ENCODE measurements at regions not wholly inside any gene's neighbourhood (a gene's known extent, or its start where the extent isn't known, plus 50 kb on each side); places are given as distances from the start of the nearest gene placed in this dataset.

DNA sequence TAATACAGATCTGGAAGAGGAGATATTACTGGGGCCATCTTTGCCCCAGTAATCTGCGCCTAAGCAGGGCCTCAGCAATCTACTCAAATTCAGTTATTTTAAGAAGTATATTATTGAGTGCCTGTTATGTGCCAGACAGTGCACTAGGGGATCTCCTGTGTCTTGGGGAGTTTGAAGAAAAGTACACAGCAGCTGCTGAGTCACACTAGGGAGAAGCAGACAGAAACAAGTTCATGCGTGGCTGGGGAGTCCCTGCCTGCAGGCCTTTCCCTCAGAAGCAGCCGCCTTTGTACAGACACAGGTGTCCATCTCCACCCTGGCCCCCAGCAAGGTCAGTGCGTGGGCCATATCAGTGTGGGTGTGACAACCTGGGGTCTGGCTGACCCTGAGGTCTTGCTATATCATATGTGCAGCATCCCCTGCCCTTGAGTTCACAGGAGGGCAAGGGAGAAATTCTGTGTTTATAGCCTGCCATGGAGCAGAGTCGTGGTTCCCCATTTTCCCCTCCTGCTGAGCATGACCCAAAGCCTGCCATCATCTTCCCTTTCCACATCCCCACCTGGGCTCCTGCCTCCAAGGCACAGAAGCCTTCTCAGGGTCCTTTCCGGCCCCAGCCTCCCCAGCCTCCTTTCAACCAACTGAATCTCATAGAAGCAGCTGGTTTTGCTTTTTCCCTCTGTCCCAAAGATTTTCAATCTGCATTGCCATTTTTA is 229.9 kb upstream of the SDK2 start (continued):
- TF ChIP-seq, protein P1, sequence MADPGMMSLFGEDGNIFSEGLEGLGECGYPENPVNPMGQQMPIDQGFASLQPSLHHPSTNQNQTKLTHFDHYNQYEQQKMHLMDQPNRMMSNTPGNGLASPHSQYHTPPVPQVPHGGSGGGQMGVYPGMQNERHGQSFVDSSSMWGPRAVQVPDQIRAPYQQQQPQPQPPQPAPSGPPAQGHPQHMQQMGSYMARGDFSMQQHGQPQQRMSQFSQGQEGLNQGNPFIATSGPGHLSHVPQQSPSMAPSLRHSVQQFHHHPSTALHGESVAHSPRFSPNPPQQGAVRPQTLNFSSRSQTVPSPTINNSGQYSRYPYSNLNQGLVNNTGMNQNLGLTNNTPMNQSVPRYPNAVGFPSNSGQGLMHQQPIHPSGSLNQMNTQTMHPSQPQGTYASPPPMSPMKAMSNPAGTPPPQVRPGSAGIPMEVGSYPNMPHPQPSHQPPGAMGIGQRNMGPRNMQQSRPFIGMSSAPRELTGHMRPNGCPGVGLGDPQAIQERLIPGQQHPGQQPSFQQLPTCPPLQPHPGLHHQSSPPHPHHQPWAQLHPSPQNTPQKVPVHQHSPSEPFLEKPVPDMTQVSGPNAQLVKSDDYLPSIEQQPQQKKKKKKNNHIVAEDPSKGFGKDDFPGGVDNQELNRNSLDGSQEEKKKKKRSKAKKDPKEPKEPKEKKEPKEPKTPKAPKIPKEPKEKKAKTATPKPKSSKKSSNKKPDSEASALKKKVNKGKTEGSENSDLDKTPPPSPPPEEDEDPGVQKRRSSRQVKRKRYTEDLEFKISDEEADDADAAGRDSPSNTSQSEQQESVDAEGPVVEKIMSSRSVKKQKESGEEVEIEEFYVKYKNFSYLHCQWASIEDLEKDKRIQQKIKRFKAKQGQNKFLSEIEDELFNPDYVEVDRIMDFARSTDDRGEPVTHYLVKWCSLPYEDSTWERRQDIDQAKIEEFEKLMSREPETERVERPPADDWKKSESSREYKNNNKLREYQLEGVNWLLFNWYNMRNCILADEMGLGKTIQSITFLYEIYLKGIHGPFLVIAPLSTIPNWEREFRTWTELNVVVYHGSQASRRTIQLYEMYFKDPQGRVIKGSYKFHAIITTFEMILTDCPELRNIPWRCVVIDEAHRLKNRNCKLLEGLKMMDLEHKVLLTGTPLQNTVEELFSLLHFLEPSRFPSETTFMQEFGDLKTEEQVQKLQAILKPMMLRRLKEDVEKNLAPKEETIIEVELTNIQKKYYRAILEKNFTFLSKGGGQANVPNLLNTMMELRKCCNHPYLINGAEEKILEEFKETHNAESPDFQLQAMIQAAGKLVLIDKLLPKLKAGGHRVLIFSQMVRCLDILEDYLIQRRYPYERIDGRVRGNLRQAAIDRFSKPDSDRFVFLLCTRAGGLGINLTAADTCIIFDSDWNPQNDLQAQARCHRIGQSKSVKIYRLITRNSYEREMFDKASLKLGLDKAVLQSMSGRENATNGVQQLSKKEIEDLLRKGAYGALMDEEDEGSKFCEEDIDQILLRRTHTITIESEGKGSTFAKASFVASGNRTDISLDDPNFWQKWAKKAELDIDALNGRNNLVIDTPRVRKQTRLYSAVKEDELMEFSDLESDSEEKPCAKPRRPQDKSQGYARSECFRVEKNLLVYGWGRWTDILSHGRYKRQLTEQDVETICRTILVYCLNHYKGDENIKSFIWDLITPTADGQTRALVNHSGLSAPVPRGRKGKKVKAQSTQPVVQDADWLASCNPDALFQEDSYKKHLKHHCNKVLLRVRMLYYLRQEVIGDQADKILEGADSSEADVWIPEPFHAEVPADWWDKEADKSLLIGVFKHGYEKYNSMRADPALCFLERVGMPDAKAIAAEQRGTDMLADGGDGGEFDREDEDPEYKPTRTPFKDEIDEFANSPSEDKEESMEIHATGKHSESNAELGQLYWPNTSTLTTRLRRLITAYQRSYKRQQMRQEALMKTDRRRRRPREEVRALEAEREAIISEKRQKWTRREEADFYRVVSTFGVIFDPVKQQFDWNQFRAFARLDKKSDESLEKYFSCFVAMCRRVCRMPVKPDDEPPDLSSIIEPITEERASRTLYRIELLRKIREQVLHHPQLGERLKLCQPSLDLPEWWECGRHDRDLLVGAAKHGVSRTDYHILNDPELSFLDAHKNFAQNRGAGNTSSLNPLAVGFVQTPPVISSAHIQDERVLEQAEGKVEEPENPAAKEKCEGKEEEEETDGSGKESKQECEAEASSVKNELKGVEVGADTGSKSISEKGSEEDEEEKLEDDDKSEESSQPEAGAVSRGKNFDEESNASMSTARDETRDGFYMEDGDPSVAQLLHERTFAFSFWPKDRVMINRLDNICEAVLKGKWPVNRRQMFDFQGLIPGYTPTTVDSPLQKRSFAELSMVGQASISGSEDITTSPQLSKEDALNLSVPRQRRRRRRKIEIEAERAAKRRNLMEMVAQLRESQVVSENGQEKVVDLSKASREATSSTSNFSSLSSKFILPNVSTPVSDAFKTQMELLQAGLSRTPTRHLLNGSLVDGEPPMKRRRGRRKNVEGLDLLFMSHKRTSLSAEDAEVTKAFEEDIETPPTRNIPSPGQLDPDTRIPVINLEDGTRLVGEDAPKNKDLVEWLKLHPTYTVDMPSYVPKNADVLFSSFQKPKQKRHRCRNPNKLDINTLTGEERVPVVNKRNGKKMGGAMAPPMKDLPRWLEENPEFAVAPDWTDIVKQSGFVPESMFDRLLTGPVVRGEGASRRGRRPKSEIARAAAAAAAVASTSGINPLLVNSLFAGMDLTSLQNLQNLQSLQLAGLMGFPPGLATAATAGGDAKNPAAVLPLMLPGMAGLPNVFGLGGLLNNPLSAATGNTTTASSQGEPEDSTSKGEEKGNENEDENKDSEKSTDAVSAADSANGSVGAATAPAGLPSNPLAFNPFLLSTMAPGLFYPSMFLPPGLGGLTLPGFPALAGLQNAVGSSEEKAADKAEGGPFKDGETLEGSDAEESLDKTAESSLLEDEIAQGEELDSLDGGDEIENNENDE (IDR thresholded peaks at IDR 0.05; ENCODE audit: low read depth, low read length) = no peak
- TF ChIP-seq, protein P2, sequence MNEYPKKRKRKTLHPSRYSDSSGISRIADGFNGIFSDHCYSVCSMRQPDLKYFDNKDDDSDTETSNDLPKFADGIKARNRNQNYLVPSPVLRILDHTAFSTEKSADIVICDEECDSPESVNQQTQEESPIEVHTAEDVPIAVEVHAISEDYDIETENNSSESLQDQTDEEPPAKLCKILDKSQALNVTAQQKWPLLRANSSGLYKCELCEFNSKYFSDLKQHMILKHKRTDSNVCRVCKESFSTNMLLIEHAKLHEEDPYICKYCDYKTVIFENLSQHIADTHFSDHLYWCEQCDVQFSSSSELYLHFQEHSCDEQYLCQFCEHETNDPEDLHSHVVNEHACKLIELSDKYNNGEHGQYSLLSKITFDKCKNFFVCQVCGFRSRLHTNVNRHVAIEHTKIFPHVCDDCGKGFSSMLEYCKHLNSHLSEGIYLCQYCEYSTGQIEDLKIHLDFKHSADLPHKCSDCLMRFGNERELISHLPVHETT (CRISPR knock-in tag; conservative IDR thresholded peaks at IDR 0.05 in 1 of 2, IDR thresholded peaks at IDR 0.05 in 1 of 2) = no peak
- TF ChIP-seq LARP7 (IDR thresholded peaks at IDR 0.05) = no peak
- no peak for TF ChIP-seq ZNF561 (CRISPR knock-in tag; conservative IDR thresholded peaks at IDR 0.05)
- no peak for TF ChIP-seq NCOA4 (IDR thresholded peaks at IDR 0.05; ENCODE audit: partially characterized antibody)
- no peak for TF ChIP-seq FOXM1 (IDR thresholded peaks at IDR 0.05; ENCODE audit: low read depth)
- no peak for TF ChIP-seq FOXM1 (CRISPR knock-in tag; IDR thresholded peaks at IDR 0.05; ENCODE audit: low read depth)
- TF ChIP-seq, protein P3, sequence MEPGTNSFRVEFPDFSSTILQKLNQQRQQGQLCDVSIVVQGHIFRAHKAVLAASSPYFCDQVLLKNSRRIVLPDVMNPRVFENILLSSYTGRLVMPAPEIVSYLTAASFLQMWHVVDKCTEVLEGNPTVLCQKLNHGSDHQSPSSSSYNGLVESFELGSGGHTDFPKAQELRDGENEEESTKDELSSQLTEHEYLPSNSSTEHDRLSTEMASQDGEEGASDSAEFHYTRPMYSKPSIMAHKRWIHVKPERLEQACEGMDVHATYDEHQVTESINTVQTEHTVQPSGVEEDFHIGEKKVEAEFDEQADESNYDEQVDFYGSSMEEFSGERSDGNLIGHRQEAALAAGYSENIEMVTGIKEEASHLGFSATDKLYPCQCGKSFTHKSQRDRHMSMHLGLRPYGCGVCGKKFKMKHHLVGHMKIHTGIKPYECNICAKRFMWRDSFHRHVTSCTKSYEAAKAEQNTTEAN (CRISPR knock-in tag; IDR thresholded peaks at IDR 0.05) = no peak
- no peak for TF ChIP-seq MYC (IDR thresholded peaks at IDR 0.05; ENCODE audit: low read depth, low read length)
- no peak for TF ChIP-seq MYC (CRISPR knock-in tag; IDR thresholded peaks at IDR 0.05; ENCODE audit: borderline replicate concordance, low read depth)
- TF ChIP-seq PYGO2 (tag; IDR thresholded peaks at IDR 0.05) = no peak
- TF ChIP-seq PHB (CRISPR knock-in tag; IDR thresholded peaks at IDR 0.05) = no peak
- no peak for TF ChIP-seq TAF7 (tag; IDR thresholded peaks at IDR 0.05)
